ENCODE measurements at regions not wholly inside any gene's neighbourhood (a gene's known extent, or its start where the extent isn't known, plus 50 kb on each side); places are given as distances from the start of the nearest gene placed in this dataset.

- DNase-seq, result no peak
Measured at GRCh38 chr6:163937071-163937470, 522.6 kb downstream of the QKI start.

DNA sequence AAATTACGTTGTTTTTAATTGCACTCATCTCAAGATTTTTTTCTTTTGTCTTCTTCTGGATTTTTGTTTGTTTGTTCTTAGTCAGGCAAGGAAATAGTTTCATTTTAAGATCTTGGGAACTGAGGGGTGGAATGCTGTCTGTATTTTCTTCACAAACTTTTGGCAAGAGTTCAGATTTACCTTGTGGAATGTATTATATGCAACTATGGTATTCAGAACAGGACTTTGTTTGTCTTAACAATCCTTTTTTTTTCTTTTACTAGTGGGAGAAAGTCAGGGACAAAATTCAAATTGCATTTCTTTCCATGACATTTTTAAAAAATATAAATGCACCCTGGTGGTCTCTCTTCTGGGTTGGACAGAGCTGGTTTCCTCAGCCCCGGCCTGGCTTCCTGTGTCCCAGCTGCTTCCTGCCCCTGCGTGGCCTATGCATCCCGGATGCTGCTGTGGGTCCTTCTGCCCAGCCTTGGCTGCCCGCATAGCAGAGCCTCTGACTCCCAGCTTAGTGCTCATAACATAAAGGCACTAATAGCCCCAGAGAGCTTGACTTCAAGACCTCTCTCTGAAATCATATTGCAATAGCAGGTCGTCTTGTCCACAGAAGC is 520.7 kb downstream of the QKI start:
- no peak for DNase-seq

- DNase-seq, result no peak
Measured at GRCh38 chr6:163930012-163930411, 515.5 kb downstream of the QKI start.

- DNase-seq, result no peak
Measured at GRCh38 chr6:163929538-163929937, 515.0 kb downstream of the QKI start.

GRCh38 chr6:163926642-163927041 is 512.1 kb downstream of the QKI start:
- no peak for DNase-seq

- DNase-seq, result no peak
Measured at GRCh38 chr6:163925839-163926238, 511.3 kb downstream of the QKI start.

- no peak for DNase-seq
Measured at GRCh38 chr6:163923658-163924411, 509.3 kb downstream of the QKI start.

DNA sequence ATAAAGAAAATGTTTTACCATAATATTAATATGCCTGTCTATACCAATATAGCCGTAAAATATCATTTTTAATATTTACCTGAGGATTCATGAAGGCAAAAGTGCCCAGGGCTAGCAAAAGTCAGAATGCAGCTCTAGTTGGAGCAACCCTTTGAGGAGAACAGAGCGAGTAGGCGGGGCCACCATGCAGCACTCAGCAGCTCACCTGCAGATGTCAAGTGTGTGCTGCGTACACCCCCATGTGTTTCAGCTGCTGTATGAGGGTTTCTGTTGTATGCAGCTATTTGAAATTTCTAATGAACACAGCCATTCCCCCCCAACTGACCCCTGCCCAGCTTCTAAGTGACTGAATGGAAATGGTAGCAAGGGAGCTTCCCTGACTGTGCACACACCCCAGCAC is 508.0 kb downstream of the QKI start:
- no peak for DNase-seq

- no peak for DNase-seq
Measured at GRCh38 chr6:163919652-163920051, 505.1 kb downstream of the QKI start.

DNA sequence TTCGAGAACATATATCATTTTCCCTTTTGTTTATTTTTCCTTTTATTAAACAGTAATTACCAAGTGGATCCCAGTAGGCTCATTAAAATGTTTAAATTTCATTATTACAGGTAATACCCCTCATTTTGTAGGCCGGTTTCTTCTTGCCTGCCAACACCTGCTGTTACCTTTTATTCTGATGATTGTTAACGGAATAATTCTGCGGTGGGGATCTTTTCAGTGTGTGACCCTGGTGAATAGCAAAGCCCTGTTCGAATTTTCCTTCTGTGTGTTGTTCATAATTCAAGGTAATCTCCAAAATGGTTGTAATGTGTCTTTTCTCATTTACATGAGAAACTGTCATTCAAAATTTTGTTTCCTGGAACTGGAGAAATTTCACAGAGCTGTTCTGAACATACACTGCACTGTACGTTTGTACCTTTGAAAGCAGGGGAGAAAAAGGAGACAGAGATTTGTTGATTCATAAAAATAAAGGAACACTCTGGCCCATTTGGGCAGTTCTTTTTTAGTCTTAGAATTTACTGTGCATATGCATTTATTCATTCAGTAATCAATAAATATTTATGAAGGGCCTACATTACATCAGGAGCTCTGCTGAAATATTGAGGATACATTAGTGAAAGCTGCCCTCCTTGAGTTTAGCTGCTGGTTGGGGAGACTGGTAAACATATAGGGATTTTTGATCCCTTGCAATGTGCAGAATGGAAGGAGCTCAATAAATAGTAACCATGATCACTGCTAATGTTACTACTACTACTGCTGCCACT is 502.0 kb downstream of the QKI start:
- DNase-seq, result no peak

DNA sequence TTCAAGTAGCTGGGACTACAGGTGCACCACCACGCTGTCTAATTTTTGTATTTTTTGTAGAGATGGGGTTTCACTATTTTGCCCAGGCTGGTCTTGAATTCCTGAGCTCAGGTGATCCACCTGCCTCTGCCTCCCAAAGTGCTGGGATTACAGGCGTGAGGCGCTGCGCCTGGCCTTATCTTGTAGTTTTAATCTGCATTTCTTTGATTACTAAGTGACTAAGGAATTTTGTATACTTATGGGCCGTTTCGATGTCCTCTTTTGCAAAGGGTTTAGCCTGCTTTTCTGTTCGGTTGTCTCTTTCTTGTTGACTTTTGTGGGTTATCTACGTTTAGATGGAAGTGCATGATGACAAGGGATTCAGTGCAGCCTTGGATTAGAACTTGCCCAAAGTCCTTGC is 500.6 kb downstream of the QKI start:
- DNase-seq, result no peak

DNA sequence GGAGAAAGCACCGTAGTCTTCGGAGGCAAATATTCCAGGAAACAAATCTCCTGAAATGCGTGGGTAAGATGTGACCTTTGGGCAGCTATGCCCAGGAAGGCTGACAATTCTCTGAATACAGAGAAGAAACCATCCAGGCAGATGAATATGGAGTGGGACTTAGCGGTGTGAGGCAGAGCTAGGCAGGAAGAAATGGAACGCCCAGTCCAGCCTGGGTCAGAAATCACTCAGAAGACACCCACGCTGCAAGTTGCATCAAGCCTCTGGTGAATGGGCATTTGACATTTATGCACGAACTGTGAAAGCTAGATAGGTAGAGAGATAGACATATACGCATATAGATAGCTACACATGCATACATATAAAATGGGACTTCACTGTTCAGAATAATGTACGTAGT is 498.5 kb downstream of the QKI start:
- DNase-seq, result no peak

DNA sequence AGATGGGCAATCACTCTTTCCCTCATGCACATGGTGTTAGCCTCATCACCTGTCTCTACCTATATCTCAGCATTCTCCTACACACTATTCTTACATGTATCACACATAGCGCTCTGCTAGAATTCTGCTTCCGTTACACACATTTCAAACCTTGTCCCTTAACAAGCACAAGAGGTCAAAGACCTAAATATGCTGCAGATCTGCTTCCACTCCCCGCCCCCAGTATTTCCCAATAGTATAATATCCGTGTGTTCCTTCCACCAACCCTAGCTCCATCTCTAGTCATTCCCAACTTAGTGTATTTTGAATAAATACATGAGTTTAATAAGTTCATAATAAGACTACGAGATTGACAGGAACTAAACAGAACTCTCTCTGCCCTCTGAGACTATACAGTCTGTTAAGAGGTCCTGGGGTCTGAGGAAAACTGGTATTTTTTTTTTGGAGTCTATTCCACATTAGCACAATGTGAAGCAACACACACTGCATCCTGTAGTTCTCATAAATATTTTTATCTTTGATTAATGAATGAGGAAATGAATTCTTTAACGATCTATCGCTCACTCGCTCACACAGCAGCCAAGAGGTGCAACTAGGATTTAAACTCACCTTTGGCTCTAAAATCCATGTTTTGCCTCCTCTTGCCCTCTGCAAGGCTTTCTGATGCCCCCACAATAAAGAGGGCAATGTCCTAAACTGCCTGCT is 491.6 kb downstream of the QKI start:
- DNase-seq, result no peak

GRCh38 chr6:163904186-163904585 is 489.7 kb downstream of the QKI start:
- no peak for DNase-seq

- DNase-seq, result no peak
Measured at GRCh38 chr6:163903541-163903940, 489.0 kb downstream of the QKI start.

GRCh38 chr6:163902993-163903392 is 488.5 kb downstream of the QKI start:
- DNase-seq, result no peak

DNA sequence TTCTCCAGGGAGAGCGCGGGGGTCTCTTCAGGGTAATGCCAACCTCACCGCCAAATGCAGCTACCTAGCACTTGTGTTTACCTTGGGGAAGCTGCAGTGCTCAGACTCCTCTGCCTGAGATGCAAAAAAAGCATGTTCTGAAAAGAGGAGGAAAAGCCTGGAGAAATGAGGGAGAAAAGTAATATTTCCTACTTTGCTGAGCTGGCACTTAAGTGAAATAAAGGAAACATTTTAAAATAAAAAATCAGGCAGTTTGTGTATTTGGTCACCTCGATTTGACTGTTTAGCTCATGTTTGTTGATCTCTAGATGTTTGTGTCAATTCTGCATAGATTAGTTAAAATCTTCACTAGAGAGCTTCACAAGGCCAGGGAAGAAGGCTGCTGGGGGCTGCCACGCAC is 487.2 kb downstream of the QKI start:
- DNase-seq, result no peak

DNA sequence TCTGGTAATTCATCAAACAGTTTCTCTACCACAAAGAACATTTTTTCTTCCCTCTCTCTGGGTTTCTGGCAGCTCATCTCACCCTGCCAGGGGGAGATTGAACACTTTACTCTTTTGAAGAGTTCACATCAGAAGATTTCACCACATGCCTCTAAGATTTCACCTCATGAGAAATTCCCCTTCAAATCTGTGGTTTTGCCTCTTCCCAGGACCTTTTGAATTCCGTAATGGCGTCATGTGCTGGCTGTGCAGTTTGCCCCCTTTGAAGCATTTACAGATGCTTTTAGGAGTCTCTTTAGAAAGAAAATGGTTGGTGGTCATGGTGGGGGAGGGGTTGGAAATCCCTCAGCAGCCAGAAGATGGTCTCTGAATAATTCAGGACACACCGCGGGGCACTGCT is 486.1 kb downstream of the QKI start:
- DNase-seq, result no peak

- no peak for DNase-seq
Measured at GRCh38 chr6:163897669-163898068, 483.2 kb downstream of the QKI start.

DNA sequence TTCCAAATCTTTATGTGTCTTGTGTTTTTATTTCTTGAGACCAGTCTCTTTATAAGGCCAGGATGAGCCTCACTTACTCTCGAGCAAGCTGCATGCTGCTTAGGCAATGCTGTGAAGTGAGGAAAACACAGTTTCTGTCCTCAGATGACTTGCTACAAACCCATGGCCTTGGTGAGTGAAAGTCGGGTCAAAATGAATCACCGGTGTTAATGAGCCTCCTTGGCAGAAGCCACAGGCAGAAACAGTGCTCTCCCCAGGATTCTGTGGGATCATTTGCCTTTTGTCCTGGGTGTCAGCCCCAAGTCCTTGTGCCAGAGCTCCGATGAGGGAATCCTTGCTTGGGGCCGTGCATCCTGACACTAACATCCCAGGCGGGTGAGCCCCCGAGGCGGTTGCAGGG is 482.5 kb downstream of the QKI start:
- DNase-seq, result no peak

DNA sequence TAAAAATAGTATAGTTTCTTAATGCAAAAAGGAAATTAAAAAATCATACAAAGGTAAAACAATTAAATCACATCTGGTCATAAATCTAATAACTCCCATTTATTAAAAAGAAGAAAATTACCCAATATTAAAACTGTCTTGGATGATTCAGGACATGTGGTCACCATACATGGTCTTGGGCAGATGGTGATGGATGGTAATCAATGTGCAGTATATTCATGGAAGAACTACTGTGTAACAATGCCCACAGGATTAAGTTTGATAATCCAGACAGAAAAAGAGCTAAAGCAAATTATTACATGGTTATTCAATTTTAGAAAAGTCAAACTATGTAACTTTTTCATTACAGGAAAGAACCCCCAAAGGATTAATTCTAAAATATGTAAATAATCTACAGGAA is 480.6 kb downstream of the QKI start:
- no peak for DNase-seq

DNA sequence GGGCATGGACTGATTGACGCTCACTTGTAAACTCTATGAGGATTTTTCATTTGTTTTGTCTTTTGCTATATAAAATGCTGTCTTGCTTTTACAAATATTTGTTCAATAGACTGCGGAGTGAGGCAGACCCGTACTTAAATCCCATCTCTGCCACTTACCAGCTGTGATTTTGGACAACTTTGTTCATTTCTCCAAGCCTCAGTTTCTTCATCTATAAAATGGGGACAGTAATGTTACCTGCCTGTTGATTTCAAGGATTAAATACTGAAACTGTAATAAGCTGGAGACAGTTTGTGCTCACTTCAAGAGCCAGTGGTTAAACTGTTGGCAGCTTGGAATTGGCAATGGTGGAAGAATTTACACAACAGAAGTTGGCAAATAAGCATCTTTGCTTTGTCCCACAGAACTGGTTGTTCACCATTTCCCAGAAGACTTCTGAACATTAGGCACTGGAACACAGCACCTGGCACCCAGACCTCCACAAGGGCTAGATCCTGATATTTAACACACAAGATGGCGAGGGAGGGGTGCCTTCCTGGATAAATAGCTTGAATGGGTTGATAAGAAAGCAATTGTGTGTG is 479.2 kb downstream of the QKI start:
- no peak for DNase-seq
